ENCODE measurements at regions not wholly inside any gene's neighbourhood (a gene's known extent, or its start where the extent isn't known, plus 50 kb on each side); places are given as distances from the start of the nearest gene placed in this dataset.
"Not testable (repeated sequence)": the region's sequence is repeated elsewhere in the genome, so short reads cannot be mapped to it uniquely, and the experiment has no call there.

DNA sequence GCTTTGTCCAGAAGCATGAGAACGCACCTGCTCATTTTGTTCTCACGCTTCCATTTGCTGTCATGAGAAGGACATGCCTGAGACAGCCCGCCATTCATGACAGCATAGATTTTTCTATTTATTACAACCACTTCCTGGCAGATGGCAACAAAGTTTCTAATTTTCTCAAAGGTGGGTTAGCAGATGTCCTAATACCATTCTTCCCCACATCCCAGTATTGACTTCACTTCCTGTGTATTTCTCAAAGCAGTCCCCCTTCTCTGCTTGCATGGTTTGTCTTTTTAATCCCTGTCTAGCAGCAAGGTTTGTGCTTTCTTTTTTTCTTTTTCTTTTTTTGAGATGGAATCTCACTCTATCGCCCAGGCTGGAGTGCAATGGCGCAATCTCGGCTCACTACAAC, 94.3 kb downstream of the ISX start:
- no peaks in the 10 kb centered on the region for H3K36me3 Mint-ChIP-seq (ENCODE audit: low read depth)
- H3K4me1 Mint-ChIP-seq (ENCODE audit: low read depth) = no peaks in the 10 kb centered on the region
- no peak for DNase-seq
- CTCF ChIA-PET = interaction anchor here (1.6 kb wide), 1 partner anchor 10 kb away, joined by 9 read pairs; no protein-coding TSS in a partner anchor
- peaks cover 19% of the 10 kb centered on the region for H3K27me3 Mint-ChIP-seq (ENCODE audit: low read depth)
- no peak overlapping the region for H3K4me3 Mint-ChIP-seq
- no peaks in the 10 kb centered on the region for H3K9me3 Mint-ChIP-seq
- H3K27ac Mint-ChIP-seq = no peak overlapping the region
- intact Hi-C loops (cut with micrococcal nuclease) = no loop called here

DNA sequence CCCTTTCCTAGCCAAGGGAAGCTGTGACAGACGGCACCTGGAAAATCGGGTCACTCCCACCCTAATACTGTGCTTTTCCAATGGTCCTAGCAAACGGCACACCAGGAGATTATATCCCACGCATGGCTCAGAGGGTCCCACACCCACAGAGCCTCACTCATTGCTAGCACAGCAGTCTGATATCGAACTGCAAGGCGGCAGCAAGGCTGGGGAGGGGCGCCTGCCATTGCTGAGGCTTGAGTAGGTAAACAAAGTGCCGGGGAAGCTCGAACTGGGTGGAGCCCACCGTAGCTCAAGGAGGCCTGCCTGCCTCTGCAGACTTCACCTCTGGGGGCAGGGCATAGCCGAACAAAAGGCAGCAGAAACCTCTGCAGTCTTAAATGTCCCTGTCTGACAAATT, 91.4 kb upstream of the HMGXB4 start:
- CTCF ChIA-PET = interaction anchor here (1.4 kb wide), 1 partner anchor 15 kb away, joined by 5 read pairs; no protein-coding TSS in a partner anchor
- H3K9me3 Mint-ChIP-seq; DNase-seq; intact Hi-C loops (cut with micrococcal nuclease); H3K4me3 Mint-ChIP-seq; H3K27ac Mint-ChIP-seq; H3K36me3 Mint-ChIP-seq (ENCODE audit: low read depth); H3K4me1 Mint-ChIP-seq (ENCODE audit: low read depth): not testable (repeated sequence)
- peaks cover 16% of the 10 kb centered on the region for H3K27me3 Mint-ChIP-seq (ENCODE audit: low read depth)

DNA sequence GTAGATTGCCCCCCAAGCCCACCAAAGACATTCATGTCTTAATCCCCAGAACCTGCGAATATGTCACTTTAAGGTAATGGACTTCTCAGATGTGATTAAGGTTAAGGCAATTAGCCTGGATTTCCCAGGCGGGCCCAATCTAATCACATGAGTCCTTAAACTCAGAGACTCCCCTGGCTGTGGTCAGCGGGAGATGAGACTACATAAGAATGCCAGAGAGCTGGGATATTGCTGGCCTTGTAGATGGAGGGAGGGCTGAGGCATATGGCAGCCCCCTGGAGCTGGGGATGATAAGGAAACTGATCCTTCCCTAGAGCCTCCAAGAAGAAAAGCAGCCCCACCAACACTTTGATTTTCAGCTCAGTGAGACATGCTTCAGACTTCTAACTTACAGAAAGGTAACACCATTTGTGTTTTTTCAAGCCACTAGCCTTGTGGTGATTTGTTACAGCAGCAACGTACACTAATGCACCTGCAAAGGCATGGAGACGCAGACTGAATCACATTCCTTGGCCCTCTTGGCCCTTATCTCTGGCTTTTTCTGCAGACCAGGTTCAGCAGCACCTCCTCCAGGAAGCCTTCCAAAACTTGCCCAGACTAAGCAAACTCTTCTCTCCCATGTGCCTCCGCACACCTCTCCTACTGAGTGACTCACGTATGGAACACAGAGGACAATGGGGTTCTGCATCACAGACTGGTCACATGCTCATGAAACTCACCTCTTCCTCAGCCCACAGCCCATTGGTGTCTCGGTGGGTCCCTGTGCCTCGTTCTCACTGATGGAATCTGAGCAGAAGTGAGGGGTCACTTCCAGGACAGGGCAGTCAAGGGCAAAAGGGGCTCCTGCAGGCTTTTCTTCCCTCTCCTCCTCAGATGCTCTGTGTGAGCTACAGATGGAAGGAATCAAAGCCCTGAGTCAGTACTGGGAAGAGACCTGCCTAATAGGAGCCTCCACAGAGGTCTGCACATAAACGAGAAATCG, 86.3 kb upstream of the HMGXB4 start:
- no peak for DNase-seq
- Mint-ChIP-seq H3K4me1 (ENCODE audit: low read depth) (no peaks in the 10 kb centered on the region), H3K27me3 (ENCODE audit: low read depth) (peaks cover 12% of the 10 kb centered on the region), H3K4me3 (no peak overlapping the region), H3K9me3 (peaks cover under 1% of the 10 kb centered on the region), H3K27ac (no peak overlapping the region), H3K36me3 (ENCODE audit: low read depth) (no peaks in the 10 kb centered on the region)
- intact Hi-C loops (cut with micrococcal nuclease) = no loop called here
- CTCF ChIA-PET = no interaction called here

DNA sequence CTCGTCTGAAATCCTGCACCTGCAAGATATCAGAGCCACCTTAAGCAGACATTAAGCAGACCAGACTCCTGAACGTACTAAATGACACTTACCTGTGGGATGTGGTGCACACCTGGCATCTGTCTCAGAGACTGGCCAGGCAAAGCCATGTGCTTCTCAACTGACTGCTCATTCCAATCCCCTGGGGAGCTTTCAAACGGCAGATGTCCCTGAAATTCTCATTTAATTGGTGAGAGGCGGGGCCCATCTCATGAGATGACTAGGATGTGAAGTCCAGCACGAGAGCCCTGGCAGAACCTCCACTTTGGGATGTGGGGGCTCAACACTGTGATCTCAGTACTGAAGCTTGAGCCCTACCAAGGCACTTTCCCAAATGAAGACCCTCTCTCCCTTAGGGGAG, 84.9 kb upstream of the HMGXB4 start:
- Mint-ChIP-seq H3K4me3 (no peak overlapping the region), H3K9me3 (peaks cover 2% of the 10 kb centered on the region)

DNA sequence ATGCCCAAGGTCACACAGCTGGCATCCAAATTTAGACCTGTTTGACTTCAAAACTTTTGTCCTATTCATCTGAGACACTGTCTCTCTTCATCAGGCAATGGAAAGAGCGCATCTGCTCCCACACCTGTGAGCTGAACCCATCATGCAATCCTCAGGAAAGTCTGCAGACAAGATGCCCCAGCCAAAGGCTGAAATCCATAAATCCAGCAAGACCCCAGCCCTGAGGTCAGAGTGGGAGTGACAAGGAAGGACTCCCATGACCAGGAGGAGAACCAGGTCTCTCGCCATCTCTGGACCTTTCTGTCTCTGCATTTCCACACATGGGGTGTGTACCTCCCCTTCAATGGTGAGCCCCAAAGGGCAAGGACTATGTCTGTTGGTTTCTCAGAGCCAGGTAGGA, 83.6 kb upstream of the HMGXB4 start:
- Mint-ChIP-seq H3K4me3 (no peak overlapping the region), H3K27me3 (ENCODE audit: low read depth) (peaks cover 18% of the 10 kb centered on the region), H3K4me1 (ENCODE audit: low read depth) (no peaks in the 10 kb centered on the region), H3K36me3 (ENCODE audit: low read depth) (no peaks in the 10 kb centered on the region), H3K27ac (no peak overlapping the region), H3K9me3 (peaks cover 2% of the 10 kb centered on the region)
- no peak for DNase-seq
- intact Hi-C loops (cut with micrococcal nuclease) = no loop called here
- CTCF ChIA-PET = no interaction called here

More for the DNA sequence above, 84.9 kb upstream of the HMGXB4 start:
- H3K27ac Mint-ChIP-seq = no peak overlapping the region
- no peaks in the 10 kb centered on the region for H3K36me3 Mint-ChIP-seq (ENCODE audit: low read depth)
- CTCF ChIA-PET = no interaction called here
- intact Hi-C loops (cut with micrococcal nuclease) = no loop called here
- no peak for DNase-seq
- H3K27me3 Mint-ChIP-seq (ENCODE audit: low read depth) = peaks cover 19% of the 10 kb centered on the region
- no peaks in the 10 kb centered on the region for H3K4me1 Mint-ChIP-seq (ENCODE audit: low read depth)

DNA sequence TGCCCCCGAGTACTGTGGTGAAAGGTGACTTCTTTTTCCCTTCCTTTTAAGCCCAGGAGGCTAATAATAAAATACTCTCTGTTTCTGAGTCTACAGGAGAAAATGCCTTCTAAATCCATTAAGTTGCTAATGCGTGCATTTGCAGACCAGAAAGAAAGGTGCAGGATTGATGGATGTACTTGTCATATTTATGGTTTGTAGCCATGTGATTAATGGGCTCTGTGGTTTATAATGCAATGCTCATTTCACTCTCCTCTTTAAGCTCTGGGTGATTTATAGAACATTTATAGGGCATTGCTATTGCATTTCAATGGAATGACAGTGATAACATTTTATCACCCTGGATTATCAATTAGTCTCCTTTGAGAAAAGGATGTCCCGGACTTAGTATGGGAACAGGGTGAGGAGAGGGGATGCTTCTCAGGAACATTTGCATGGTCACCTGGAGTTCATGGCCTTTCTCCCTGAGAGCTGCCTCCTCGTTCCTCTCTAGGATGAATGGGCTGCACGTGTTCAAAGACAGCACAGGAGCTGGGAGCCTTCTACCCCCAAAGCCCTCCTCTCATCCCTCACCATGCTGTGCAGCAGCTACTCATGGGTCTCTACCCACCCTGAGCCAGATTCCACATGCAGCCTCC, 82.8 kb upstream of the HMGXB4 start:
- H3K27me3 Mint-ChIP-seq (ENCODE audit: low read depth) = peaks cover 18% of the 10 kb centered on the region
- H3K4me3 Mint-ChIP-seq = no peak overlapping the region
- H3K36me3 Mint-ChIP-seq (ENCODE audit: low read depth) = no peaks in the 10 kb centered on the region
- intact Hi-C loops (cut with micrococcal nuclease) = no loop called here
- H3K4me1 Mint-ChIP-seq (ENCODE audit: low read depth) = no peaks in the 10 kb centered on the region
- DNase-seq = no peak
- CTCF ChIA-PET = no interaction called here
- H3K9me3 Mint-ChIP-seq = peaks cover 2% of the 10 kb centered on the region
- no peak overlapping the region for H3K27ac Mint-ChIP-seq

DNA sequence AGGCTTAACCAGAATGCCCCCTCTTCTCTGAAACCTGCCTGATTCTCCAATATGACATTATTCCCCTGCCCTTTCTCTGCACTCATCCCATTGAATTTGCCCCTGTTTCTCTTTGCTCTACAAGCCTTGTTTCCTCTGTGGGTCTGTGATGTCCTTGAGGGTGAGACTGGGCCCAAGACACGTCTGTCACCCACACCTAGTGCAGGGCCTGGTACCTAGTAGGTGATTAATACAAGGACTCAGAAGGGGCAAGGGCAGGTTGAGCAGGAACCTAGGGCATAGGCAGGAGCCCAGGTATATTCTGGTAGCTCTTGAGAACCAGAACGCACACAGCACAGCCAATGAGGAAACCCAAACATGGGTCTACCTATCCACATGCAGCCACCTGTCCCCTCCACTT, 81.9 kb upstream of the HMGXB4 start:
- no peaks in the 10 kb centered on the region for H3K4me1 Mint-ChIP-seq (ENCODE audit: low read depth)
- H3K27ac Mint-ChIP-seq = no peak overlapping the region
- intact Hi-C loops (cut with micrococcal nuclease) = no loop called here
- H3K36me3 Mint-ChIP-seq (ENCODE audit: low read depth) = no peaks in the 10 kb centered on the region
- no peak for DNase-seq
- no peak overlapping the region for H3K4me3 Mint-ChIP-seq
- CTCF ChIA-PET = no interaction called here
- H3K27me3 Mint-ChIP-seq (ENCODE audit: low read depth) = peaks cover 19% of the 10 kb centered on the region
- peaks cover 2% of the 10 kb centered on the region for H3K9me3 Mint-ChIP-seq

DNA sequence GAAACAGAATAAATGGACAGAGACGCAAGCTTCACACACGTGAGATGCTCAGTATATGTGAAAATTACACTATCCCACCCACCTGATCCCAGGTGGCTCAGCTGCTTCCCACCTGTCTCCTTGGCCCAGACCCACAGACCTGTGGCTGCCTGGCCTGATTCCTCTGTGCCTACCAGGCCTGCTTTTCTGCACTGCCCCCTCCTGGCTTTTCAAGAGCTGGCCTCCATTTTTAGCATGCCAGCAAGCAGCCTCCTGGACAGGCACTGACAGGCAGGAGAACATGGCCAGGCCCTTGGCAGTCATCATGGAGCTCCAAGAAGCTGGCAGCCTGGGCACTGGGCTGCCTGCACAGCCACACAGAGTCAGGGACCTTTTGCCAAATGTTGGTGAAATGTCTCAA, 79.5 kb upstream of the HMGXB4 start:
- H3K27me3 Mint-ChIP-seq (ENCODE audit: low read depth) = peaks cover 21% of the 10 kb centered on the region
- H3K9me3 Mint-ChIP-seq = peaks cover 2% of the 10 kb centered on the region
- H3K4me1 Mint-ChIP-seq (ENCODE audit: low read depth) = no peaks in the 10 kb centered on the region
- CTCF ChIA-PET = no interaction called here
- no peak overlapping the region for H3K27ac Mint-ChIP-seq
- no peak for DNase-seq
- H3K4me3 Mint-ChIP-seq = no peak overlapping the region
- intact Hi-C loops (cut with micrococcal nuclease) = no loop called here
- no peaks in the 10 kb centered on the region for H3K36me3 Mint-ChIP-seq (ENCODE audit: low read depth)

DNA sequence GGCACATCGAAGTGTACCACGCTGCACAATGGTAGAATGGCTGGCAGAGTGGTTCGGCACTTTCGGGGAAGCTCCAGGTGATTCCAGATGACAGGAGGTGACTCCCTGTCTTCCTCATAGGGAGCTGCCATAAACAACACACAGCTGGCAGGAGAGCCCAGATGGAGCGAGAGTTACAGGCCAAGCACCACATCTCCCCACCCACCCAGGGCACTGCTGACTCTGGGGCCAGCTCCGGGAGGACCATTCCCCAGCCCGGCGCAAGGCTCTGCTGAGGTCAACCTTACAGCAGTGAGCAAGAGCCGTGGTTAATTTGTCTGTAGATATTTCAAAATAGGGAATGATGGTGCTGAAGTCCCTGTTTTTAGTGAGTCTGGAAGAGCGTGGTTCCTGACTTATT, 78.8 kb upstream of the HMGXB4 start:
- CTCF ChIA-PET = no interaction called here
- intact Hi-C loops (cut with micrococcal nuclease) = no loop called here
- DNase-seq = no peak
- Mint-ChIP-seq H3K36me3 (ENCODE audit: low read depth) (no peaks in the 10 kb centered on the region), H3K4me1 (ENCODE audit: low read depth) (no peaks in the 10 kb centered on the region), H3K9me3 (peaks cover 2% of the 10 kb centered on the region), H3K27me3 (ENCODE audit: low read depth) (peaks cover 21% of the 10 kb centered on the region), H3K4me3 (no peak overlapping the region), H3K27ac (no peak overlapping the region)

DNA sequence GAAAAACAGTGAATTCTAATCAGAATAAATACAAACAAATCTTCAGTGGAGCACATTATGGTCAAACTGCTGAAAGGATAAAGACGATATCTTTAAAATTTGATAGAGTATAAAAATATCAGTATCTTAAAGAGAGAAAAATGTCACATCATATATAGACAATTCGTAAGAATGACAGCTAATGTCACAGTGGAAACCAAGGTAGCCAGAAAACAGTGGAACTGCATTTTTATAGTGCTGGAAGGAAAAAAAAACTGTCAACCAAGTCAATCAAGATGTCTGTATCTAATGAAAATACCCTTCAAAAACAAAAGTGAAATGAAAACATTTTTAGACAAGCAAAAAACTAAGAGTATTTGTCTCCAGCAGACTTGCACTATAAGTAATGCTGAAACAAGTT, 73.4 kb upstream of the HMGXB4 start:
- Mint-ChIP-seq H3K4me1 (ENCODE audit: low read depth) (no peaks in the 10 kb centered on the region), H3K9me3 (peaks cover 3% of the 10 kb centered on the region), H3K4me3 (no peak overlapping the region), H3K27me3 (ENCODE audit: low read depth) (peaks cover 10% of the 10 kb centered on the region), H3K36me3 (ENCODE audit: low read depth) (no peaks in the 10 kb centered on the region), H3K27ac (no peak overlapping the region)
- DNase-seq = no peak
- intact Hi-C loops (cut with micrococcal nuclease) = no loop called here
- CTCF ChIA-PET = no interaction called here

DNA sequence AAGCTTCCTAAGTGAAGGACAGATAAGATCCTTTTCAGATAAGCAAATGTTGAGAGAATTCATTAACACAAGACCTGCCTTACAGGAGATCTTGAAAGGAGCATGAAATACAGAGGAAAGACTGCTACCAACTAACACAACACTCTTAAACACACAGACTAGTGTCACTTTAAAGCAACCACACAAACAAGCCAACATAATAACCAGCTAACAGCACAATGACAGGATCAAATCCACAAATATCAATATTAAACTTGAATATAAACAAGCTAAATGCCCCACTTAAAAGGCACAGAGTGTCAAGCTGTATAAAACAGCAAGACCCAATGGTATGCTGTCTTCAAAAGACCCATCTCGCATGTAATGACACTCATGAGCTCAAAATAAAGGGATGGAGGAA, 70.8 kb upstream of the HMGXB4 start:
- Mint-ChIP-seq H3K27me3 (ENCODE audit: low read depth) (peaks cover under 1% of the 10 kb centered on the region), H3K36me3 (ENCODE audit: low read depth) (no peaks in the 10 kb centered on the region)

DNA sequence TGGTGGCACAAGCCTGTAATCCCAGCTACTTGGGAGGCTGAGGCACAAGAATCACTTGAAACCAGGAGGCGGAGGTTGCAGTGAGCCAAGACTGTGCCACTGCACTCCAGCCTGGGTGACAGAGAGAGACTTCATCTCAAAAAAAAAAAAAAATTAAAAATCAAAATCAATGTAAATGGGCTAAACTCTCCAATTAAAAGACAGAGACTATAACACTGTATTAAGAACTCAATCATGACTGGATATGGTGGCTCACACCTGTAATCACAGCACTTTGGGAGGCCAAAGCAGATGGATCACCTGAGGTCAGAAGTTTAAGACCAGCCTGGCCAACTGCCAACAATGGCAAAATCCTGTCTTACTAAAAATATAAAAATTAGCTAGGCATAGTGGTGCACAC, 68.4 kb upstream of the HMGXB4 start:
- H3K27me3 Mint-ChIP-seq (ENCODE audit: low read depth); H3K4me3 Mint-ChIP-seq; H3K4me1 Mint-ChIP-seq (ENCODE audit: low read depth); intact Hi-C loops (cut with micrococcal nuclease); DNase-seq; H3K27ac Mint-ChIP-seq; H3K36me3 Mint-ChIP-seq (ENCODE audit: low read depth): not testable (repeated sequence)
- peaks cover 11% of the 10 kb centered on the region for H3K9me3 Mint-ChIP-seq
- CTCF ChIA-PET = interaction anchor here (0.6 kb wide), 1 partner anchor 439 kb away, joined by 5 read pairs; no protein-coding TSS in a partner anchor

More for the DNA sequence above, 70.8 kb upstream of the HMGXB4 start:
- H3K4me3 Mint-ChIP-seq = no peak overlapping the region
- CTCF ChIA-PET = interaction anchor here (0.8 to 1.2 kb wide), 2 partner anchors 45 to 47 kb away, joined by 3 to 5 read pairs; no protein-coding TSS in a partner anchor
- no peak overlapping the region for H3K27ac Mint-ChIP-seq
- H3K9me3 Mint-ChIP-seq = peaks cover 11% of the 10 kb centered on the region
- intact Hi-C loops (cut with micrococcal nuclease) = no loop called here
- DNase-seq = no peak
- no peaks in the 10 kb centered on the region for H3K4me1 Mint-ChIP-seq (ENCODE audit: low read depth)

DNA sequence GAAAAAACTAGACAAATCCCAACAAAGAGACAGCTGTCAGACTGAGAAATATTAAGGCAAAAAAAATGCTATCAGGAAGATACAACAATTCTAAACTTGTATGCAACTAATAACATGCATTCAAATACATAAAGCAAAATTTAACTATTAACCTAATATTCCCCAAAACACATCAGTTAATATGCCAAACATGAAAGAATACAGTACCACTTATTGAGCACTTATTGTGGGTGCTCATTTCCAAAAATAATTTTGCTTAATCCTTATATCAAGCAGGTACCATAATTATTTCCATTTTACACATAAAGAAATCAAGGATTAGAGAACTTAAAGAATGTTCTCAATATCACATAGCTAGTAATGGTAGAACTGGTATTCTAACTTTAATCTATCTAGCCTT, 67.7 kb upstream of the HMGXB4 start:
- Mint-ChIP-seq H3K27me3 (ENCODE audit: low read depth) (peaks cover 4% of the 10 kb centered on the region), H3K4me3 (no peak overlapping the region), H3K4me1 (ENCODE audit: low read depth) (no peaks in the 10 kb centered on the region), H3K9me3 (peaks cover 11% of the 10 kb centered on the region), H3K27ac (no peak overlapping the region), H3K36me3 (ENCODE audit: low read depth) (no peaks in the 10 kb centered on the region)
- intact Hi-C loops (cut with micrococcal nuclease) = no loop called here
- DNase-seq = no peak
- CTCF ChIA-PET = interaction anchor here (0.6 kb wide), 1 partner anchor 439 kb away, joined by 5 read pairs; no protein-coding TSS in a partner anchor

Data from activated naive CD4-positive, alpha-beta T cell treated with anti-CD3 and anti-CD28 coated beads for 36 hours (primary cell).